ENCODE measurements at regions not wholly inside any gene's neighbourhood (a gene's known extent, or its start where the extent isn't known, plus 50 kb on each side); places are given as distances from the start of the nearest gene placed in this dataset.

GRCh38 chr5:145510769-145511168, 324.4 kb downstream of the PRELID2 start:
- Histone ChIP-seq H3K4me3 (ENCODE audit: insufficient read depth, low read depth, low read length) (no peak overlapping the region), H4K20me1 (ENCODE audit: insufficient read depth, low read length) (no peaks in the 10 kb centered on the region), H3K9me3 (ENCODE audit: insufficient read depth, low read depth, low read length) (no peaks in the 10 kb centered on the region), H3K9ac (ENCODE audit: low read length) (no peak overlapping the region), H3K36me3 (ENCODE audit: insufficient read depth, low read length) (no peaks in the 10 kb centered on the region), H3K27ac (ENCODE audit: low read depth, low read length) (no peak overlapping the region), H3K79me2 (ENCODE audit: insufficient read depth, low read length) (no peaks in the 10 kb centered on the region), H3K27me3 (ENCODE audit: insufficient read depth, low read length) (no peaks in the 10 kb centered on the region), H3K4me1 (ENCODE audit: insufficient read depth, low read length) (no peaks in the 10 kb centered on the region), H3K4me2 (ENCODE audit: low read length) (no peak overlapping the region), H2AFZ (ENCODE audit: low read depth, low read length) (no peak overlapping the region)
- H3K36me3 Mint-ChIP-seq (ENCODE audit: low read depth, unreplicated experiment), result peaks cover 3% of the 10 kb centered on the region
- H3K4me1 Mint-ChIP-seq (ENCODE audit: low read depth, unreplicated experiment), result peaks cover 20% of the 10 kb centered on the region
- no peaks in the 10 kb centered on the region for H3K27me3 Mint-ChIP-seq (ENCODE audit: low read depth, unreplicated experiment)
- DNase-seq (ENCODE audit: low read depth) (no peak), FAIRE-seq (no peak)
- no peak overlapping the region for H3K4me3 Mint-ChIP-seq (ENCODE audit: unreplicated experiment)
- TF ChIP-seq EZH2 (IDR thresholded peaks at IDR 0.05; ENCODE audit: insufficient read depth, low read length), result no peak
- TF ChIP-seq CTCF (IDR thresholded peaks at IDR 0.05; ENCODE audit: insufficient read depth, low read depth, low read length), result no peak
- H3K27ac Mint-ChIP-seq (ENCODE audit: unreplicated experiment), result peak overlapping the region; percentile 38
- H3K9me3 Mint-ChIP-seq (ENCODE audit: unreplicated experiment), result peaks cover 8% of the 10 kb centered on the region

- peaks cover 7% of the 10 kb centered on the region for H3K9me3 Mint-ChIP-seq (ENCODE audit: unreplicated experiment)
- H3K36me3 ChIP-seq (ENCODE audit: insufficient read depth, low read length), result no peaks in the 10 kb centered on the region
- peaks cover 20% of the 10 kb centered on the region for H3K4me1 Mint-ChIP-seq (ENCODE audit: low read depth, unreplicated experiment)
- peak; percentile 48 for DNase-seq (ENCODE audit: low read depth)
- no peak overlapping the region for H3K27ac ChIP-seq (ENCODE audit: low read depth, low read length)
- H3K27ac Mint-ChIP-seq (ENCODE audit: unreplicated experiment), result peak overlapping the region; percentile 38
- no peak overlapping the region for H3K4me3 ChIP-seq (ENCODE audit: insufficient read depth, low read depth, low read length)
- no peaks in the 10 kb centered on the region for H3K27me3 ChIP-seq (ENCODE audit: insufficient read depth, low read length)
- no peak for FAIRE-seq
- no peaks in the 10 kb centered on the region for H4K20me1 ChIP-seq (ENCODE audit: insufficient read depth, low read length)
- H3K27me3 Mint-ChIP-seq (ENCODE audit: low read depth, unreplicated experiment), result no peaks in the 10 kb centered on the region
- no peak overlapping the region for H3K4me2 ChIP-seq (ENCODE audit: low read length)
- H2AFZ ChIP-seq (ENCODE audit: low read depth, low read length), result no peak overlapping the region
- no peaks in the 10 kb centered on the region for H3K4me1 ChIP-seq (ENCODE audit: insufficient read depth, low read length)
- H3K79me2 ChIP-seq (ENCODE audit: insufficient read depth, low read length), result no peaks in the 10 kb centered on the region
- H3K4me3 Mint-ChIP-seq (ENCODE audit: unreplicated experiment), result no peak overlapping the region
- no peak overlapping the region for H3K9ac ChIP-seq (ENCODE audit: low read length)
- peaks cover 3% of the 10 kb centered on the region for H3K36me3 Mint-ChIP-seq (ENCODE audit: low read depth, unreplicated experiment)
- TF ChIP-seq CTCF (IDR thresholded peaks at IDR 0.05; ENCODE audit: insufficient read depth, low read depth, low read length), result no peak
- no peak for TF ChIP-seq EZH2 (IDR thresholded peaks at IDR 0.05; ENCODE audit: insufficient read depth, low read length)
- no peaks in the 10 kb centered on the region for H3K9me3 ChIP-seq (ENCODE audit: insufficient read depth, low read depth, low read length)
These were observed 324.8 kb downstream of the PRELID2 start for GRCh38 chr5:145510324-145510723.

- Mint-ChIP-seq H3K4me3 (ENCODE audit: unreplicated experiment) (no peak overlapping the region), H3K27me3 (ENCODE audit: low read depth, unreplicated experiment) (no peaks in the 10 kb centered on the region), H3K9me3 (ENCODE audit: unreplicated experiment) (peaks cover 7% of the 10 kb centered on the region), H3K36me3 (ENCODE audit: low read depth, unreplicated experiment) (peaks cover 3% of the 10 kb centered on the region), H3K27ac (ENCODE audit: unreplicated experiment) (no peak overlapping the region), H3K4me1 (ENCODE audit: low read depth, unreplicated experiment) (peaks cover 20% of the 10 kb centered on the region)
- no peaks in the 10 kb centered on the region for H3K4me1 ChIP-seq (ENCODE audit: insufficient read depth, low read length)
- H3K4me3 ChIP-seq (ENCODE audit: insufficient read depth, low read depth, low read length), result no peak overlapping the region
- no peaks in the 10 kb centered on the region for H3K36me3 ChIP-seq (ENCODE audit: insufficient read depth, low read length)
- H2AFZ ChIP-seq (ENCODE audit: low read depth, low read length), result no peak overlapping the region
- no peak overlapping the region for H3K27ac ChIP-seq (ENCODE audit: low read depth, low read length)
- no peak overlapping the region for H3K9ac ChIP-seq (ENCODE audit: low read length)
- FAIRE-seq (no peak), DNase-seq (ENCODE audit: low read depth) (no peak)
- H3K9me3 ChIP-seq (ENCODE audit: insufficient read depth, low read depth, low read length), result no peaks in the 10 kb centered on the region
- H3K27me3 ChIP-seq (ENCODE audit: insufficient read depth, low read length), result no peaks in the 10 kb centered on the region
- H3K79me2 ChIP-seq (ENCODE audit: insufficient read depth, low read length), result no peaks in the 10 kb centered on the region
- H4K20me1 ChIP-seq (ENCODE audit: insufficient read depth, low read length), result no peaks in the 10 kb centered on the region
- no peak for TF ChIP-seq CTCF (IDR thresholded peaks at IDR 0.05; ENCODE audit: insufficient read depth, low read depth, low read length)
- no peak for TF ChIP-seq EZH2 (IDR thresholded peaks at IDR 0.05; ENCODE audit: insufficient read depth, low read length)
- no peak overlapping the region for H3K4me2 ChIP-seq (ENCODE audit: low read length)
These were observed 325.6 kb downstream of the PRELID2 start for GRCh38 chr5:145509336-145510136.

Data from astrocyte (in vitro differentiated cells and primary cell).